Trophoblast cell (in vitro differentiated cells and primary cell): ENCODE measurements at regions not wholly inside any gene's neighbourhood (a gene's known extent, or its start where the extent isn't known, plus 50 kb on each side); places are given as distances from the start of the nearest gene placed in this dataset.
"Not testable (repeated sequence)": the region's sequence is repeated elsewhere in the genome, so short reads cannot be mapped to it uniquely, and the experiment has no call there.

Source experiments
- DNase-seq, 2 donors: peaks; one replicate each; pipeline ENCODE4 v3.0.0-alpha.2; 2016
- H2AFZ ChIP-seq: 2 replicates; pipeline ENCODE4 v1.6.1; 2013; ENCODE audit warnings: low read length, moderate library complexity, mild to moderate bottlenecking; ENCODE audit not compliant: insufficient read depth, poor library complexity
- H2AK5ac ChIP-seq: 2 replicates; pipeline ENCODE4 v1.6.1; 2013; ENCODE audit warnings: mild to moderate bottlenecking, low read length
- H2BK120ac ChIP-seq: 2 replicates; pipeline ENCODE4 v1.6.1; 2013; ENCODE audit warnings: low read length, mild to moderate bottlenecking, moderate library complexity; ENCODE audit not compliant: insufficient read depth, poor library complexity
- H2BK12ac ChIP-seq: 2 replicates; pipeline ENCODE4 v1.6.1; 2013; ENCODE audit warnings: mild to moderate bottlenecking, low read length, moderate library complexity
- H2BK5ac ChIP-seq: 2 replicates; pipeline ENCODE4 v1.6.1; 2013; ENCODE audit warnings: low read length, low read depth, moderate library complexity, mild to moderate bottlenecking; ENCODE audit not compliant: poor library complexity
- H3K14ac ChIP-seq: 2 replicates; pipeline ENCODE4 v1.6.1; 2013; ENCODE audit warnings: mild to moderate bottlenecking, low read length
- H3K18ac ChIP-seq: 2 replicates; pipeline ENCODE4 v1.6.1; 2013; ENCODE audit warnings: mild to moderate bottlenecking, low read length
- H3K23ac ChIP-seq: 2 replicates; pipeline ENCODE4 v1.6.1; 2013; ENCODE audit warnings: low read length
- H3K27ac ChIP-seq: 2 replicates; pipeline ENCODE4 v1.5.1; 2013; ENCODE audit warnings: low read depth, mild to moderate bottlenecking, inconsistent platforms, low read length, moderate library complexity
- H3K27me3 ChIP-seq: 2 replicates; pipeline ENCODE4 v1.6.1; 2013; ENCODE audit warnings: inconsistent platforms, mild to moderate bottlenecking, low read length, moderate library complexity; ENCODE audit not compliant: insufficient read depth
- H3K36me3 ChIP-seq, 2 experiments: 1 replicate in 1 of 2; 2 replicates in 1 of 2; pipeline ENCODE4 v1.6.1; 2013; ENCODE audit warnings: low read length in 2 of 2, mild to moderate bottlenecking in 2 of 2, moderate library complexity in 1 of 2; ENCODE audit not compliant: insufficient read depth in 2 of 2, control insufficient read depth in 1 of 2
- H3K4ac ChIP-seq: 2 replicates; pipeline ENCODE4 v1.6.1; 2013; ENCODE audit warnings: low read depth, mild to moderate bottlenecking, low read length, moderate library complexity
- H3K4me1 ChIP-seq, 2 experiments: 1 replicate in 1 of 2; 2 replicates in 1 of 2; pipeline ENCODE4 v1.6.1; 2013; ENCODE audit warnings: low read length in 2 of 2, mild to moderate bottlenecking in 2 of 2, moderate library complexity in 1 of 2; ENCODE audit not compliant: insufficient read depth in 2 of 2, control insufficient read depth in 1 of 2
- H3K4me2 ChIP-seq: 2 replicates; pipeline ENCODE4 v1.6.1; 2013; ENCODE audit warnings: inconsistent platforms, mild to moderate bottlenecking, low read length, moderate library complexity
- H3K4me3 ChIP-seq: 2 replicates; pipeline ENCODE4 v1.5.1; 2013; ENCODE audit warnings: mild to moderate bottlenecking, low read depth, low read length, inconsistent platforms
- H3K79me1 ChIP-seq: one replicate; pipeline ENCODE4 v1.6.1; 2013; ENCODE audit warnings: low read length
- H3K79me2 ChIP-seq: 2 replicates; pipeline ENCODE4 v1.6.1; 2013; ENCODE audit warnings: low read length, mild to moderate bottlenecking; ENCODE audit not compliant: control insufficient read depth, insufficient read depth, poor library complexity
- H3K9ac ChIP-seq: 2 replicates; pipeline ENCODE4 v1.6.1; 2013; ENCODE audit warnings: mild to moderate bottlenecking, low read length
- H3K9me3 ChIP-seq: 2 replicates; pipeline ENCODE4 v1.6.1; 2013; ENCODE audit warnings: low read depth, mild to moderate bottlenecking, control low read depth, inconsistent platforms, low read length; ENCODE audit not compliant: insufficient read depth
- H4K12ac ChIP-seq: 2 replicates; pipeline ENCODE4 v1.6.1; 2013; ENCODE audit warnings: low read depth, mild to moderate bottlenecking, low read length, moderate library complexity
- H4K8ac ChIP-seq: 2 replicates; pipeline ENCODE4 v1.6.1; 2013; ENCODE audit warnings: low read depth, mild to moderate bottlenecking, low read length, moderate library complexity
- H4K91ac ChIP-seq: one replicate; pipeline ENCODE4 v1.6.1; 2013; ENCODE audit warnings: low read depth, mild to moderate bottlenecking, low read length, moderate library complexity
- WGBS: extraction: QIAGEN DNeasy Blood & Tissue Kit; methylation state at CpG from one replicate; pipeline ENCODE4 v1.1.7; 2013; ENCODE audit warnings: missing lambda C conversion rate; ENCODE audit not compliant: insufficient read length, insufficient coverage; ENCODE audit errors: extremely low coverage; 5-methylcytosine and 5-hydroxymethylcytosine counted together

- H3K36me3 ChIP-seq, H2AFZ ChIP-seq: not testable (repeated sequence)
These were observed 101.0 kb upstream of the PTPN20 start for GRCh38 chr10:46810222-46810621.

GRCh38 chr10:46816126-46816525 is 95.1 kb upstream of the PTPN20 start:
- H3K4me2 ChIP-seq, H3K27me3 ChIP-seq, H3K23ac ChIP-seq, H3K18ac ChIP-seq, H2AFZ ChIP-seq, H3K36me3 ChIP-seq, H2BK5ac ChIP-seq, H4K8ac ChIP-seq, H3K9ac ChIP-seq, H3K79me2 ChIP-seq, H3K4ac ChIP-seq, H3K79me1 ChIP-seq, H2BK12ac ChIP-seq, H2AK5ac ChIP-seq, H3K4me1 ChIP-seq, H3K4me3 ChIP-seq, H3K27ac ChIP-seq, H3K14ac ChIP-seq, H4K12ac ChIP-seq, H3K9me3 ChIP-seq, H2BK120ac ChIP-seq, H4K91ac ChIP-seq, DNase-seq: not testable (repeated sequence)
- no CpG with 5 or more reads among the region's 18 CpGs for WGBS

More at GRCh38 chr10:46810222-46810621, 101.0 kb upstream of the PTPN20 start:
- not testable (repeated sequence) for H3K27me3 ChIP-seq, H3K4ac ChIP-seq, H2BK12ac ChIP-seq, H3K18ac ChIP-seq, H4K12ac ChIP-seq, DNase-seq, H3K27ac ChIP-seq, H3K79me2 ChIP-seq, H3K4me1 ChIP-seq, H2BK5ac ChIP-seq, H2BK120ac ChIP-seq, H2AK5ac ChIP-seq, H3K9ac ChIP-seq, H3K79me1 ChIP-seq, H4K8ac ChIP-seq, H3K9me3 ChIP-seq, H3K23ac ChIP-seq, H3K4me2 ChIP-seq, H4K91ac ChIP-seq, H3K14ac ChIP-seq, H3K4me3 ChIP-seq
- WGBS = no CpG with 5 or more reads among the region's 3 CpGs

- H3K4ac ChIP-seq, H2BK120ac ChIP-seq, H4K8ac ChIP-seq, H3K27ac ChIP-seq, H2AK5ac ChIP-seq, H4K91ac ChIP-seq, H3K4me2 ChIP-seq, H3K36me3 ChIP-seq, H4K12ac ChIP-seq, H2BK12ac ChIP-seq, H2AFZ ChIP-seq, DNase-seq, H3K23ac ChIP-seq, H3K18ac ChIP-seq, H3K4me3 ChIP-seq, H3K14ac ChIP-seq, H3K79me1 ChIP-seq, H2BK5ac ChIP-seq, H3K9me3 ChIP-seq, H3K79me2 ChIP-seq, H3K4me1 ChIP-seq, H3K27me3 ChIP-seq, H3K9ac ChIP-seq: not testable (repeated sequence)
- WGBS = no CpG with 5 or more reads among the region's 11 CpGs
These were observed 70.7 kb upstream of the PTPN20 start for GRCh38 chr10:46840393-46841050.

GRCh38 chr10:46841051-46841593 is 70.1 kb upstream of the PTPN20 start:
- not testable (repeated sequence) for H2BK120ac ChIP-seq, H3K9me3 ChIP-seq, H2AFZ ChIP-seq, H3K4ac ChIP-seq, H4K12ac ChIP-seq, H2AK5ac ChIP-seq, DNase-seq, H3K18ac ChIP-seq, H4K91ac ChIP-seq, H2BK12ac ChIP-seq, H2BK5ac ChIP-seq, H3K79me2 ChIP-seq, H3K27ac ChIP-seq, H3K4me1 ChIP-seq, H3K36me3 ChIP-seq, H3K14ac ChIP-seq, H3K23ac ChIP-seq, H3K27me3 ChIP-seq, H3K4me2 ChIP-seq, H4K8ac ChIP-seq, H3K79me1 ChIP-seq, H3K9ac ChIP-seq, H3K4me3 ChIP-seq
- WGBS = no CpG with 5 or more reads among the region's 10 CpGs
